Effector CD4-positive, alpha-beta T cell (primary cell): ENCODE measurements at regions not wholly inside any gene's neighbourhood (a gene's known extent, or its start where the extent isn't known, plus 50 kb on each side); places are given as distances from the start of the nearest gene placed in this dataset.

Experiments
- DNase-seq: peaks from one replicate; pipeline ENCODE4 v3.0.0-alpha.2; 2020

DNA sequence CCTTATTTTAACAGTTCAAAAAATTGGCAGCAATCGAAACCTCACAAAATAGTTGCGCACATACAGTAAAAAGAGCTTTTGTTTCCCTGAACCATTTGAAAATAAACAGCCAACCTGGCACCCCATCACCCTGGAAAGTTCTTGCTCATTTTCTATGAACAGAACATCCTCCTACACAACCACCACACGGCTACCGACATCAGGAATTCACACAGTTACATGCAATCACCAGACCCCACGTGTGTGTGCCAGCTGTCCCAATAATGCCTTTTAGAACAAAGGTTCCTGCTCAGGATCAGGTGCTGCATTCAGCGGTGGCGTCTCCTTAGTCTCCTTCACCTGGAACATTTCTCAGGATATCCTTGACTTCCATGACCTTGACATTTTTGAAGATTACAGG is 186.5 kb downstream of the KLF13 start:
- no peak for DNase-seq

DNA sequence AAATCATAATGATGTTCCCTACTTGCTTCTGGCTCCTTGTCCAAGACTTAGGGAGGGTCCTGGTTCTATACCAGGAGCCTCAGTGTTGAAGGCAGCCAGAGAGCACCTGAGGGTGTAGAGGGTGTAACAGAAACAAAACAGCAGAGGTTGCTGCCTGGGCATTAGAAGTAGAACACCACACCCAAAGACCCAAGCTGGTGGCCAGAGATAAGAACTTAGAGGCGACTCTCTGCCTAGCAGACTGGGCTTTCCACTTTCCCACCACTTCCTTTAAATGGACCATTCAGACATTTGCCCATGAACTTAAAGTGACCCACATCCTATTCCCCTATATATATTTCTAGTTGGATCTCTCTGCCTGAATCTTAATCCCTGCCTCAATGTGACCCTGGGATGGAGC is 189.8 kb downstream of the KLF13 start:
- no peak for DNase-seq

DNA sequence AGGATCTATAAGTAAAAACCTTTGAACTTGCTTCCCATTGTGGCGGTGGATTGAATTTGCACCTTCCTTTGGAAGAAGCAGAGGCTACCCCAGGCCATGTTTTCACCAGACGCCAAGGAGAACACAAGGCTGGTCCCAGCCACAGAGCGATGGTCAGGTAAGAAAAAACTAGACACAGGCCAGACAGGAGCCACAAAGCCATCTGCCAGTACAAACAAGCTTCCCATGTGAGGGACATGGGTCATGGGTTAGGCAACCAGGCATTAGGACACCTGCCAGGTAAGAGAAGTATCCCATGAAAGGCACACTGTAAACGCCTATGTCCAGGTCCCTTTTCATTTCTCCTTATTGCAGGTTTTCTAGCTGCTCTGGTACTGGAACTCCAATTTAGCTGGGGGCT is 190.2 kb downstream of the KLF13 start:
- no peak for DNase-seq

DNA sequence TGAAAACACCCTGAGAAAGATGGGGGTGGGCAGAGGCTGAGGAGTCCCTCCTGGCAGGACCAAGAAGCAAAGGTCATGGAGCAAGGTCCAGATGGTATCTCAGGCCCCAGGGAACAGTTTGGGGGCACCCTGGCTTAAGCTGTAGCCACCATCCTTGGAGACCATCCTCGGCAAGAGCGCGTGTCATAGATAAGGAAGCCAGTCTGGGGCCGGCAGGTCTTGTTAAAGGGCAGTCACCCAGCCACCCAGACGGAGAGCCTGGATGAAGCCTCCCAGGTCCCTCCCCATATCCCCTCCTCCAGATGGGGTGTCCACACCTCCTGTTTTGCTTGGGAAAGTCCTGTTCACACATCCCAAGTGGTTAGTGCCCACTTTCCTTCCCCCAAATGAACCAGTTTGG is 191.1 kb downstream of the KLF13 start:
- no peak for DNase-seq

DNA sequence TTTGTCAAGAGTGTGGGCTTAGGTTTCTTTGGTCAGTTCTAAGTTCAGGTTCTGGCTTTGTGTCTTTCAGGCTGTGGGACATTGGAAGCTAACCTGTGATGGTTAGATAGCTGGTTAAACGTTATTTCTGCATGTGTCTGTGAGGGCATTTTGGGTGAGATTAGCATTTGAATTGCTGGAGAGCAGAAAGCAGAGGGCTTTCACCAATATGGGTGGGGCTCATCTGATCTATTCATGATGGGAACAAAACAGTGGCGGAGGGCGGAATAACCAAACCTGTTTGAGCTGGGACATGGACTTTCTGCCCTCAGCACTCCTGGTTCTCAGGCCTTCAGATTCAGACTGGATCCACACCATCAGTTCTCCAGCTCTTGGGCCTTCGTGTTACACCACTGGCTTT is 195.4 kb downstream of the KLF13 start:
- DNase-seq = no peak

DNA sequence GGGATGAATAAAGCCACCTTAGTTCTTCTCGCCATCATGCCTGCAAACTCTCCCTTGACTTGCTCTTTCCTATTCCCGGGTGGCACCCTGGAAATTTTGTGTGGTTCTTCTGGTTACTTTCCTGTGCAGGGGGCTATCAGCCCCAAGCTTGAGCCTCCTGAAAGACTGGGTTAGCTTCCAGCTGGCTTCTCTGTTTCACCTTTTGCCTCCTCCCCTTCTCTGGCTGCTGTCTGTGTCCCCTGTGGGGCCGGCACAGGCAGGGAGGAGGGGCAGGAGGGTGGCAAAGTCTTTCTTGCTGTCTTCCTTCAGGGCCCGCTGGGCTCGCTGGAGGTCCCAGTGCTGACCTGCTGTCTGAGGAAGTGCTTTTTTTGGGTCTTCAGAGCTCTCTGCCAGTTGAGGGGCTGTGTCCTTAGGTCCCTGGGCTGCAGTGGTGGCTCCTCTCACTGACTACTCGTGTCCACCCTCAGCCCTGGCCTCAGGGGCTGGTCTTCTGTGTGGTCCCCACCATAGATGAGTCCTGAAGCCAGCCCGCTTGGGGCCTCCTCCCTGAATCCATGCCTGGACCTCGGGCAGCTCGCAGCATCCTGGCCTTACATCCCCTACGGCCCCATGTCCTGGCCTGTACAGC is 196.5 kb downstream of the KLF13 start:
- no peak for DNase-seq

DNA sequence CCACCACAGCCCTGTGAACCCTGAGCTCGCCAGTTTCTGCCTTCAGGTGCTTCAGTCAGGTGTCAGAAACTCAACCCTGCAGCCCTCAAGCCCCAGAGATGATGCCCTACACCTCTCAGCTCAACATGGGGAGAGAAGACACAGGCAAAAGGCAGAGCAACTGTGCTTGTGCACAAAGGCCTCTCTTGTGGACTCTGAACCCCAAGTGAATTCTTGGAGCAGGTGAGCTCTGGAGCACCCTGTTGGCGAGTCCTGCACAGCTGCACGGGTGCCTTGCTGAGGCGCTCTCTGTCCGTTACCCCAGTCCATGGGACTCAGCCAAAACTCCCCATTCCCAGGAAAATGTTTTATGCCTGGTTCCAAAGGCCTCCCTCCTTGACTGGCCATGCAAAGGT is 197.0 kb downstream of the KLF13 start:
- no peak for DNase-seq

DNA sequence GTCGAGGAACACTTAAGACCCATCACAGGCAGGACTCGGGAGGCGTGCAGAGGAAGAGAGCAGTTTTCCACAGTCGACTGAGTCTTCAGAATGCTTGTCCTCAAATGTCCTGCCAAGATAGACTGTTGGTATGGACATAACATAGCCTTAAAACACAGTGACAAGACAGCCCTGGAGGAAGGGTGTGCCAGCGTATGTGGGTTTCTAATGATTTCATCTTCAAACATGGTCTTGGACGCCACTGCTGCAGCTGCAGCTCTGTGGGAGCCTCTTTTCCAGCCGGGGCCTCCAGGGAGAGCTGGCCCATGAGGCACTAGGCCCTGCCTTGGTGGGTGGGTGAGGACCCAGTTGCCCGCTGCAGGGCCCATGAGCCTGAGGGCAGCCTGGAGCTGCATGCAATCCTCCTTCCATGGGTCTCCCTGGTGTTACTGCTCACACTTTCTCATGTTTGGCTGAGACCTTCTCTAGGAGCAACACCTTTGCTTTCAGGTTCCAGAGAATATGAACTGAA is 198.6 kb downstream of the KLF13 start:
- DNase-seq = no peak

DNA sequence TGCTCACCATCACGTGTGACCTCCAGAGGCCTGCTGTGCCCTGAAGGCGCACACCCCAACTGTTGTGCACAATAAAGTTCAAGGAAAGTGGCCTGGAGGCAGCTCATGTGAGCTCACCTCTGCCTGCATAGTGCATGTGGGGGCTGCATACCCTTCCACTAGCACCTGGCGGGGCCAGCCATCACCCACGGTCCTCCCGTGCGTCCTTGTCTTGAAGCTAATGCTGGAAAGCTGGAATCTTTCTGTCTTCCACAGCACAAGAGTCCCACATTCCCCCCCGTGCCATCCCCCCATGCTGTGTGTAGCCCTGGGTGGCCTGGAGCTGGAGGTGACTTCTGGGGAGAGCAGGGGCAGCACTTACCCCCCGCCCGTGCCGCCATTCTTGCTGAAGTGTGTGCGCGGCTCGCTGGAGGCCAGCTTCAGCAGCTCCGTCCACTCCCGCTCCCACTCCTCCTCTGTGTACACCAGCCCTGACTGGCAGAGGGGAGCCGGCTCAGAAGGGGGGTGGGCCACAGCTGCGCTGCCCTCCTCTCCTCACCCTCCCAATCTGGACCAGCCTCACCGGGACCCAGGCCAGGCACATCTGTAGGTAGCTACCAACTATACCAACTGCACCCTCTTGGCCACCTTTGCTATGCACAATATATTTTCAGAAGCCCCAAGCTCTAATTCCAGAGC is 199.5 kb downstream of the KLF13 start:
- no peak for DNase-seq

DNA sequence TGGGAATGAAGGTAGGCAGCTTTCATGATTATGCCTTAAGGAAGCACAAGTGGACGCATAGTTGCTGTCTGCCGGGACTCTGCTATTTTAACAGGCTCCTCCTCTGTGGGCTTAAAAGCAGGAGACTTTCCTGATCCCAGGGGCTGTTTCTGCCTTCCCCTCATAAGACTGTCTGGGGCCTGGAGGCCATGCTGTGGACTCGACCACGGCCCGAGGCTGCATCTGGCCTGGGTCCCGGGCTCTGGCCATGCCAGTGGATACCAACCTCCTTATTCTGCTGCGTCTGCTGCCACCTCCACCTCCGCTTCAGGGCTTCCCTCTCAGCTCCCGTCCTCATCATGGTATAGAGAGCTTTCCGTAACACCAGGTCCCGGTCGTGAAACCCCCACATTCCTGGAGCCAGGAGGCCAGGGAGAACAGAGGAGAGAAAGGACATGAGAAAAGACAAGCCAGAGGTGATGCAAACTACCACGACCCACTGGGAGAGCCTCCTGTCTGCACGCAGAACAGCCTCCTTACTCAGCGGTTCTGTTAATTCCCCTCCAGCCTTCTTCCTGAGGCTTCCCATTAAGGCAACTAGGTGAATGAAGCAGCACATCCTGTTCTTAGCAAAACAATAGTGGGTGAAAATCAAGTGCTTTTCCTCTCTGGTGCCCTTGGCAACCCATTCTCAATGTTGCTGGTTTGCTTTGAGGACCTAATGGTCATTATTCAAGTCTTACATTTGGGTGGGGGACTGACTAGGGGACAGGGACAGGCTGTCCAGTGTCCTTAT is 200.5 kb downstream of the KLF13 start:
- no peak for DNase-seq

DNA sequence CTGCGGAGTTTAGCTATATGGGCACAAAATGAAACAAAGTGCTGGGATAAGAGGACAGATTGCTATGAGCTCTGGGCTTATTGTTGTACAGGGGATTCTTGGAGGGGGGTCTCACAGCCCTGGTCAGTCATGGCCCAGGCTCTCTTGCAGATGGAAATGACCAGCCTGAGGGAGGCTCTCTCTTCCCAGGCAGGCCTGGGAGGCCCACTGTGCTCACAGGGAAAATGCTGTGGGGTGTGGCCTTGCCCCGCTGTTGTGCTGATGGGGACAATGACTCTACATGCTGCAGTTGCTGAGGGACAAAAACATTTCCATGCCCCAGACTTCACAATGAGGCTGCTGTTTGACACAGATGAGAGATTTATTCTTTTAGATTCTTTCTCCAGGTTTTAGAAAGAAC is 202.2 kb downstream of the KLF13 start:
- DNase-seq = no peak

DNA sequence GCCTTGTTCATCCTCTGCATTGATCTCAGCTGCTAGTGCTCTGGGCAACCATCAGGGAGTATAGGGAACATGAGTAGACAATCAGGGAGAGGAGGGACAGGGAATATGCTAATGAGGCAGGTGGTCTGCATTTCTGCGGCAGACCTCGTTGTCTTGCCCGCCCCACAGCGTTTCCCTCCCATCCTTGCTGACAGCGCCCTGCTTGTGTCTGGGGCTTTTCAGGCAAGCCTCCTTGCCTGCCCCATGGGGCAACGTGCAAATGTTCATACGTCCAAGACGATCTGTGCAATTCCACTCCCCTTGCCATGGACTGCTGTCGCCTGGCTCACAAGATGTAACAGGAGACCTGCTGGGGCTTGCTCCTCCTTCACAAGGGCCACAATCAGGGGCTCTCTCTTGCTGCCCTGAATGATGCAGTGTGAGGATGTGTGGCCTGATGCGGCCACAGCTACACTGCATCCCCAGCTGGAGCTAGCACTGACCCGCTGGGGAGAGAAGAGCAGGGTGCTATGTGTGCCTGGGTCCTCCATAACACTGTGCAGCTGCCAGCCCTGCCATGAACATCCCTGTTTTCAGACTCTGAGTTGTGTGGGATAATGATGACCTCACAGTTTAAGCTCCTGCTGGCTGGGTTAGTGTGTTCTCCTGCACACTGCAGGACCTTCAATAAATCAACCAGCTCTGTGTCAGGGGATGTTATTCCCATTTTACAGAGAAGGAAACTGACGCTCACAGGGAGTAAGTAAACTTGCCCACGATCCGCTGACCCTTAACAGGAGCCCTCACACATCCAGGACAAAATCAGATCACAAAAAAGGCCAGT is 211.3 kb downstream of the KLF13 start:
- no peak for DNase-seq

DNA sequence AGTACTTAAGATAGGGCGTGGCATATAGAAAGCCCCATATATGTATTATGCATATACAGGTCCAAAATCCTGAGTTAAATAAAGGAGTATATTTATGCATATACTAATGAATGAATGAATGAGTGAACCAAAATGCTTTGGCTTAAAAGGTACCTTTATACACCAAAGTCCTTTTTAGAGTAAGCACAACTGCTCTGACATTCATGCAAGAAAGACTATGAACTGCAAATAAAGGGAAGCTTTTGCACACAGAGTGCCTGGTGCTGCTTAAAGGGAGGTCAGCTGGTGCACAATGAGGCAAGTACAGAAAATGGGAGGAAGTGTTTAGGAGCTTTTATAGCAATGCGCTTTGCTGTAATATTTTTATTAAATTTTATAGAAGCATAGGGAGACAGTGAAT is 214.0 kb downstream of the KLF13 start:
- DNase-seq = no peak

DNA sequence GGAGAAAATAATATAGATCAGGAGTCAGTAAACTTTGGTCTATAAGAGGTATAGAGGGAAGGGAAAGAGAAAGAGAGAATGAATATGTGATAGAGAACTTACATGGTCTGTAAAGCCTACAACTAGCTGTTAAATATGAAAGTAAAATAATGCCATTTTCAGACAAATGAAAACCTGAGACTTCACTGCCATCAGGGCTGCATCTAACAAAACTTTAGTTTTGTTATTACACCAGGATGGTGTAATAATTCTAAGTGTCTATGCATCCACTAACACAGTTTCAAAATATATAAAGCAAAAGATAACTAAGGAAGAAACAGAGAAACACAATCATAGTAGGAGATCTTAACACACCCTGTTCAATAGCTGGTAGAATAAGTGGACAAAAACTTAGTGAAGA is 217.7 kb downstream of the KLF13 start:
- DNase-seq = no peak

DNA sequence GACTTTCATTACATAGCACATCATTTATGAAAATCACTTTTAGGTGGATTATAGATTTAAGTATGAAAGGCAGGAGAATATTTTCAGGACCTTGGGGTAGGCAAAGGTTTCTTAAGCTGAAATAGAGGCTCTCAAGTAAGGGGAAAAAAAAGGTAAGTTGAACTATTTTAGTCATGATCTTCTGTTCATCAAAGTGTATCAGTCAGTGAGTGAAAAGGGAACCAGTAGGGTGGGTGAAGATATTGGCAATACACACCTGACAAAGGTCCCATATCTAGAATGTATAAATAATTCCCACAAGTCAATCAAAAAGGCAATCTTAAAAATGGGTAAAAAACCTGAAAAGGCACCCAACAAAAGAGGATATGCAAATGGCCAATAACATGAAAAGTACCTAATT is 218.6 kb downstream of the KLF13 start:
- DNase-seq = no peak

DNA sequence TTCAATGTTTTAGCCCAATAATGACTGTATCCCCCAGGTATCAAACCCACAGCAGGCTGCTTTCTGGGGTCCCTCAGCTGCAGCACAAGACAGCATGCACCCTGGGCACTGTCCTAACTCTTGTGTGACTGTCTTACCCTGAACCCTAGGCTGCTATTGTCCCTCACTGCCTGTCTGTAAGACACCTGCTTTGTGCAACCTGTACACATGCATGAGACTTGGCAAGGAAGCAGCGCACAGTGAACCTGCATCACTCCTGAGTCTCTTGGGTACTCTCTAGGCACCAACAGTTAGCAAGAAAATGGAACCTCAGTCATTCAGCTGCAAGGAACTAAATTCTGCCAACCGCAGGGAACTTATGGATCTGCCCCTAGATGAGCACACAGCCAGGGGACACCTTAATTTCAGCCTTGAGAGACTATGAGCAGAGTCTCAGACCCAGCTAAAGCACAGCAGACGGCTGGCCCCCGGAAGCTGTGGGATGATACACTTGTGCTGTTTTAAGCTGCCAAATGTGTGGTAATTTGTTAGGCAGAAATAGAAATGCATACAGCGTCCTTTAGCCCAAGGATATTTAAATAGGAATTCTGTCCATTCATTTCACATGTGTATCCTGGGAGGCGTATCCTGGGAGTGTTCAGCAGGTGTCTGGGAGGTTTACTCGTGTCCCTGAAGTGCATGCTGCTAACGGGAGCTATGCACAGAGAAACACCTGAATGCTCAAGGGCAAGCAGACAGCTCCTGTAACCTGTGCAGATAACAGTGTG is 223.8 kb downstream of the KLF13 start:
- no peak for DNase-seq

DNA sequence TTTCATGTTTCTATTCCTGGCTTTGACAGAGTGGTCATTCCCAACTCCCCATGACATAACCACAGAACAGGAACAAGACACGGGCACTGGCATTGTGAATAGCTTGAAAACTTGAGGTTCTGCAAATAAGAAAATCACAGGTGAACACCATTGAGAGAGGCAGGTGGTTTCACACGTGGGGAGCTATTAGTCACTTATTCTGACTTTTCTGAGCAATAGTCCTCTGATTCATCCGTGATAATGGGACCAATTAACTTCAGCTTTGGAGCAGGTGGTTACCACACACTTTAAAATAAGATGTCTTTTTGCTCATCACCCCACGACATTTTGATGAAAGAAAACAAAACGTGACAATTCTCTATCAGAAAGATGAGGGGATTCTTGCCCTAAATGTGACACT is 224.7 kb downstream of the KLF13 start:
- DNase-seq = no peak

DNA sequence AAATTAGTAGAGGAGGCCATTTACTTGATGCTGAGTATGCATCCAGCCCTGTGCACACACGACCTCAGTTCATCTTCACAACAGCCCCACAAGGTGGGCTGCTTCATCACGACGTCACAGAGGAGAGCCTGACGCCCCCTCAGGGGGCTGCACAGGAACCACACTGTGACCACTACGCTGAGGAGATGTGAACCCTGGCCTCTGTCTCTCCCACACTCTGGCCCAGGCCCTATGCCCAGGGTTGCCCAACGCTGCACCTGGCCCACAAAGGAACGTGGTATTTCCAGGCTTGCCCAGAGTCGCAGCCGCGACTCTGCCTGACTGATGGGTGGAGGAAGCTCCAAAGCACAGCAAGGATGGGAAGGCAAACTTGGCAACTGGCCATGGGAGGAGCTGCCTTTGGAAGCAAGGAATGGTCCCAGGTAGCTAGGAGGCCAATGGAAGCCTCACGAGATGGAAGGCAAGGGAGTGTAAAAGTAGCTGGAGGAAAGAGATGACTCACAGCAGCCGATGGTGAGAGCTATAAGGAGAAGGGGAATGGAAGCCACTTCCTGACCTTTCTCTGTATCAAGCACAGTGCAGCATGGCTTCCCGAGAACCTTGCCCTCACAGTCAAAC is 226.0 kb downstream of the KLF13 start:
- DNase-seq = no peak

DNA sequence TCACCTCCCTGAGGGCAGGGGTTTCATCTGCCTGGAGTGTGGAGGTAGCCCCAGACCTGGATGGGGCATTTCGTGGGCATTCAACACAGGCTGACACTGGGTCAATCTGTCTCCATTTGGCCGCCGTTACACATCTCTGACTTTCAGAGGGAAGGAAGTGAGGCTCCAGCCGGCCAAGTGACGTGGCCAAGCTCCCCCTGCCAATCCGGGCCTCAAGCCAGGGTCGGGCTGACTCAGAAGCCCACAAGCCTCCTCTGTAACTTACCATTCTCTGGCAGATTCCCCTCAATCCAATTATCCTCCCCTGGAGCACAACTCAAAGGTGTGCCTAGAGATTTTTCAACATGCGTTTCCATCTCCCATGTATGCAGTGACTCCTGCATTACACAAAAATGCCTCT is 227.6 kb downstream of the KLF13 start:
- DNase-seq = no peak

DNA sequence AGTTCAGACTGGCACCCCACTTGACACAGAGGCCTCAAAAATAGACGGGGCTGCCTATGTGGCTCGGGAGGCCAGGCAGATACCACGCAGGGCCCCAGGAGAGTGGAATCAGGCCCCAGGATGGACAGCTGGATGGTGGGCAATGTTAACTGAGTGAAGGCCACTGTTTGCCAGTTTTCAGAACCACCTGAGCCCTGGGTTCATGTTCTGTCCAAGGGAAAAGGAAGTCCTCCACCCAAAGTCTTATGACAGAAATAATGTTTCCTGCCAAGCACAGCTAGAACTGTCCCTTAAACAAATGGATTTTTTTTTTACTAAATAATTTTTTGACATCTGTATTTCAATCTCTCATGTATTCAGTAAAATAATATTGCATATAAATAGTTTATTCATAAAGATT is 228.4 kb downstream of the KLF13 start:
- DNase-seq = no peak

DNA sequence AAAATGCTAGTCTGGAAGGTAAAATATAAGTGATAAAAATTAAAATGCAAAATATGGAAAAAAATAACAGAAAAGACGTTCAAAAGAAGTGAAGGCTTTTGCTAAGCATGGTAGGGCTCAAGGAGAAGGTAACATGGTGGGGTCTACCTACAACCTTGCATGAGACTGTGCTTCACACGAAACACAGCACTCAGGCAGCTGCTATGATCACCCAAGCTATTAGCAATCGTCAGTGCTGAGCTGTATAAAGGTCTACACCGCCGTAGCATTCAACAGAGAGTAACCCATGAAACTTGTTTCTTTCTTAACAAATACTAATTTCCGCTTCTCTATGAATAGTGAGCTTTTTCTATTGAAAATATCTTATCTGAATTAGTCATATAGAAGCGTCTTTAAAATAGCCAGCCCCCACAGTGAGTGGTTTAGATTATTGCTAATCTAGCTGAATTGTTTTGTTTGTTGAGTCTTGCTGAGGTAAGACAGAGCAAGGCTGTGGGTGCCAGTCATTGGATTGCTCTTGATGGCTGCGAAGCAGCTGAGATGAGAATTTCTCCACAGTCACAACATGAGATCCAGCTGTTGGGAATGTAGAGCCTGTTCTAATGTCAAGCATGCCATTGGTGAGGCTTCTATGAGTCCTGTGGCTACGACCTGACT is 230.0 kb downstream of the KLF13 start:
- no peak for DNase-seq
